NB4 (cell line): ENCODE measurements at regions not wholly inside any gene's neighbourhood (a gene's known extent, or its start where the extent isn't known, plus 50 kb on each side); places are given as distances from the start of the nearest gene placed in this dataset.

Source experiments
- CTCF ChIP-seq: IDR thresholded peaks from one replicate; pipeline ENCODE4 v1.5.1; 2012; ENCODE audit warnings: low read depth, low read length
- MAX ChIP-seq: IDR thresholded peaks from 2 replicates; pipeline ENCODE4 v1.6.1; 2011; ENCODE audit warnings: low read depth, low read length
- MYC ChIP-seq: IDR thresholded peaks from 2 replicates; pipeline ENCODE4 v1.6.1; 2011; ENCODE audit warnings: low read depth, low read length
- POLR2A ChIP-seq: IDR thresholded peaks from 2 replicates; pipeline ENCODE4 v1.6.1; 2011; ENCODE audit warnings: mild to moderate bottlenecking; ENCODE audit not compliant: insufficient read length; ENCODE audit errors: extremely low read depth

- TF ChIP-seq MAX, result no peak
- no peak for TF ChIP-seq CTCF
- no peak for TF ChIP-seq POLR2A
- TF ChIP-seq MYC, result no peak
Measured at GRCh38 chr5:96284727-96285389, 148.2 kb downstream of the PCSK1 start.
